ENCODE measurements at regions not wholly inside any gene's neighbourhood (a gene's known extent, or its start where the extent isn't known, plus 50 kb on each side); places are given as distances from the start of the nearest gene placed in this dataset.
"Not testable (repeated sequence)": the region's sequence is repeated elsewhere in the genome, so short reads cannot be mapped to it uniquely, and the experiment has no call there.

DNA sequence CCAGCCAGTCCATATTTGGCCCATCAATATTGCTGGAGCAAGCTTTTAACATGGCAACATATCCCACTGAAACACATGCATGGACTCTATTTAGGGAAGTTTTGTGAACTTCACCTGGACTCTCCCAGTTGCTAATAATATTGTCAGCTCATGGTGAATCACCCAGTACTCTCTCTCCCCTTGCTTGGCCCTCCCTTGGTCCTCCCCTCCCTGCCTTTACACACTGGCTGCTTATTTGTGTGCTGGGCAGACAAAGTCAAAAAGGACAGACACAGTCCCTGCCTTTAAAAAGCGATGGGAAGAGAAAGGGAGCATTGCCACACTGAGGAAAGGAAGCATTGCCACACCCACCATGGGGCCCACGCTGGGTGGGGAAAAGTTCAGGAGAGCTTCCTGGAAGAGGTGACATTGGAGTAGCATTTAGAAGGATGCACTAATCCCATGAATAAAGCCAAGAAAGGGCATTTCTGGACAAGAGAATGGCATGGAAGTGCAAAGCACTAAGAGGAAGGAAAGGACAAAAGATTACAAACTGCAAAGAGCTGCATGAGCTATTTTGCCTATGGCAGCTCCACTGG, 143.4 kb upstream of the EXOC2 start:
- no peak for DNase-seq

DNA sequence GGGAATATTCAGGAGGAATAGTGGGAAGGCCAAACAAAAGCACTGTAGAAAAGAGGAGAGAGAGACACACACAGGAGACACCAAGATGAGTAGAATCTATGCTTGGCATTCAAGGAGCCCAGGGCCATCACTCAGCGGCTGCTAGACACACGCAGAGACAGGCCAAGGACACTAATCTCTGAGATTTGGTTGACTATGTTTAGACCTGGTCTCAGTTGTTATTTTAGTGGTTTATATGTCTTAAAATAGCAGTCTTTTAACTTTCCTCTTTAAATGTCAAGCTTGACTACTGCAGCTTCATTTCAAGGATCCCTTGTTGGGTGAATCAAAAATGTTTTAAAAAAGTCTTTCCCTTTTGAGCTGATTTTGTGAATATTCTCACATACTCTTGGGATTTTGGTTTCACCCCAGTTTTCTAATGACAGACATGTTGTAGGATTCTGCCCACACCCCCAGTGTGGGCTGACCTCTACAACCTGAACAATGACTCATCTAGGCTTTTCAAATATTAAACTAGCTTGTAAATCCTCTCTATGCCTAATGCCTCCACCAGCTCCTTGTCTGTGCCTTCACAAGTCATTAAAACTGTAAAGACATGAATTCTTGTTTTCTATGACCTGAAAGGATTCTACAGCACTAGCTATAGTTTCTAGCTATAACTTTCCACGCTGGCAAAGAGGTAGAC, 142.7 kb upstream of the EXOC2 start:
- no peak for DNase-seq

DNA sequence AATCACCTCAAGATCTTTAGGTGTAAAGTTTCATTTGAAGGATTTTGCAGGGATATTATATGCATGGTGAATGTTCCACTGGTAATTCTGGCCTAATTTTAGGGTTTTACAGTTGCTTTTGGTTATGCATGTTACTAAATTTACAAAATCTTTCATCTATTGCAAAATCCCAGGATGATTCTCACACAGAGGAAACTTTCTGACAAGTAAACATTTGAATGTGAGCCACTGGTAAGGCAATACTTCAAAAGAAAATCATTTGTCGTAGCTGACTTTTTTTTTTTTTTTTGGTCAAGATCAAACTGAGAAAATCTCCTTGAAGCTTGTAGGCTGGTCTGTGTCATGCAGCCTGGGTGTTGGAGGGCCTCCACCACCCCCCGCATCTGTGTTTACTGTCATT, 141.9 kb upstream of the EXOC2 start:
- no peak for DNase-seq

DNA sequence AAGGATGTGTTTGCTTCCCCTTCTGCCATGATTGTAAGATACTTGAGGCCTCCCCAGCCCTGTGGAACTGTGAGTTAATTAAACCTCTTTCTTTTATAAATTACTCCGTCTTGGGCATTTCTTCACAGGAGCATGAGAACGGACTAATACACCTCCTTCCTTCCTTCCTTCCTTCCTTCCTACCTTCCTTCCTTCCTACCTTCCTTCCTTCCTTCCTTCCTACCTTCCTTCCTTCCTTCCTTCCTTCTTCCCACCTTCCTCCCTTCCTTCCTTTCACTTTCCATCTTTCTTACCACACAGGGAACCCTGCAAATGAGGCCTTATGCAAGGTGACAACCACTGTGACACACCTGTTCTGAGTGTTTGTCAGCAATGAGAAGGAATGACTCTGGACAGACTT, 141.3 kb upstream of the EXOC2 start:
- no peak for DNase-seq

DNA sequence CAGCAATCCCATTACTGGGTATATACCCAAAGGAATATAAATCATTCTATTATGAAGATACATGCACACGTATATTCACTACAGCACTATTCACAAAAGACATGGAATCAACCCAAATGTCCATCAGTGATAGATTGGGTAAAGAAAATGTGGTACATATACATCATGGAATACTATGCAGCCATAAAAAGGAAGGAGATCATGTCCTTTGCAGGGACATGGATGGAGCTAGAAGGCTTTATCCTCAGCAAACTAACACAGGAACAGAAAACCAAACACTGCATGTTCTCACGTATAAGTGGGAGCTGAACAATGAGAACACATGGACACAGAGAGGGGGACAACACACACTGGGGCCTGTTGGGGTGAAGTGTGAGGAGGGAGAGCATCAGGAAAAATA, 139.9 kb upstream of the EXOC2 start:
- not testable (repeated sequence) for DNase-seq

DNA sequence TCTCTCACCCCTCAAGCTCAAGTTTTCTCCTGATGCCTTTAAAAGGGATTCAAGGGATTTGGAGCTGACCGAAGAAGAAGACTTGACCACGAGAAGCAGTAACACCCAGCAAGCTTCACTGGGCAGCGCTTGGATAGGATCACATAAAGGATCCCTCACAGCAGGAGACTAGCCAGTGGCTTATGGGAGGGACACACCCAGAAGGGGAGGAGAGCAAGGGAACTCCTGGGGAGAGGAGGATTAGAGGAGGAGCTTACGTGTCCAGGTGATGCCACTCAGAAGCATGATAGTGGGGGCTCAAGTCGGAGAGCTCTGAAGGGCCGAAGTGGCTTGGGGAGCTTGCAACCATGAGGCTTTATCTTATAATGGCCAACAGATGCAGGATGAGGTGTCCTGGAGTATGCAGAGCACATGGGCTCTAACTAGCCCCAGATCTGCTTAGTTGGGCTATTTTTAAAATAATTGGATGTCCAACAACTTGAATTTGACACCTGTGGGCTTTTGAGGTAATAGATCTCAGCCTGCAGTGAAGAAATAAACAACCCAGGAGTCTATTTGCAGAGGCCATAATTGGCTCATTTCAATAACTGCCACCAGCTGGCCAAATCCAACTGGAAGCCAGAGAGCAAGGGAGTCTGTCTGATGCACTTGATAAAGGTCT, 137.9 kb upstream of the EXOC2 start:
- peak in 1 of 2 experiments; percentile 61 for DNase-seq

DNA sequence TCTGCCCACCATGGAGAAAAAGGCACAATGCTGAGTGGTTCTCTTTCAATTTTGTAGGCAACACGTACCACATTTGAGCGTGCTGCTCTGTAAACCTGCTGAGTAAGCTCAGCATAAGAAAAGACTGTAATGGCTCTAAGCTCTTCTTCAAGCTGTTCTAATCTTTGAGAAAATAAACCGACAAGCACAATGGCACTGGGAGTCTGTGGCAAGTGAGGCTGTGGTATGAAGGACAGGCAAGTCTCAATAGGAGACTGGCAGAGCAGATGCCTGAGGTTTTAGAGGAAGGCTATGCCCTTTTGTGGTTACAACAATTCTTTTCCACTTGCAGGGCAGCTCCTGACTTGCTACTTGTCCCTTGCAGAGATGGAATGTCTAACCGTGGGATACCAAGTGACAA, 136.7 kb upstream of the EXOC2 start:
- no peak for DNase-seq

DNA sequence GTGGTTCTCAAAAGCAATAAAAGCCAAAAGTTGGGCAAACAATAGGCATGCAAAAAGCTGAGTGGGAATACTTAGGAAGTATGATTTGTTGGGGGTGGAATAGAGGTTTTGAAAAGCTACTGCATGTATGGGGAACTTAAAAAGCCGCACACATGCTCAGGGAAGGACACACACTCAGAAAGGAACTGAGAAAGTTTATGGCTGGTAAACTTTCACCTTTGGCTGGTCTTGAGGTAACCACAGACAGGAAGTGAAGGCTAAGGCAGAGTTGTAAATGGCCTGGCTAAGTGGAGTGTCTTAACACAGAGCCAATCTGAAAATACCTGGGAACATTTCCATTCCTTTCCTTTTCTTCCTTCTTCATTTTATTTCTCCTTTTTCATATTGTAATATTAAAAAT, 134.5 kb upstream of the EXOC2 start:
- no peak for DNase-seq

DNA sequence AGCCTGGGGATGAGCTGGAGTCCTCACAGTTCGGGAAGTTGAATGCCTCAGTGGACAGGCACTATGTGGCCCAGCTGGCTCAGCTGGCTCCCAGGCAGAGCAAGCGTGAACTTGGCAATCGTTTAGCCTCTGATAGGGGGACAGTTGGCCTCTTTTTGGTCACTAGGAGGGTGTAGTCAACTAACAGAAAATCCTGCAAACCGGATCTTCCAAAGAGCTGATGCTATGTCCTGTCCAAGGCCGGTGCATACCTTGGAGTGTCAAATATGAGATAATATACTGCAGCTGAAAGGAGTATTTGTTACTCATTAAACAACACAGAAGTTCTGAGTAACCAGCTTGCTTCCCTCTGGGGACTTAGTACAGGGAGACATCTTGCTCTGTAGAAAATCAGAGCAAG, 126.2 kb upstream of the EXOC2 start:
- DNase-seq: no peak

DNA sequence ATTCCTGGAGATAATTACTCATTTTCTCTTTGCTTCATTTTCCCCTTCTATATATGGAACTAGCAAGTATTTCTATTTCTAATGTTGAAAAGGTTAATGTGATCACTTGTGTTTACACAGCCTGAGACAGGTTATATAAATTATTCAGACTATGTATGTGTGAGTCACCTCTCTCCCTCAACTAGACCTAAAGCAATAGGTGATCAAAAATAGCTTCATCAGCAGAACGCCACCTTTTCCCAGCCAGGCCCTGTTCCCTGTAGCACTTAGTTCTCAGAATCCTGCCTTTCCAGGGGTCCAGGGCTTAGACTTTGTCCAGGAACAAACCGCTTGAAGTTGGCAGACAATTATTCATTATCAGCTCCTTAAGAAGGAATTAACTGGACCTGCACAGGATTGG, 125.3 kb upstream of the EXOC2 start:
- DNase-seq: no peak

DNA sequence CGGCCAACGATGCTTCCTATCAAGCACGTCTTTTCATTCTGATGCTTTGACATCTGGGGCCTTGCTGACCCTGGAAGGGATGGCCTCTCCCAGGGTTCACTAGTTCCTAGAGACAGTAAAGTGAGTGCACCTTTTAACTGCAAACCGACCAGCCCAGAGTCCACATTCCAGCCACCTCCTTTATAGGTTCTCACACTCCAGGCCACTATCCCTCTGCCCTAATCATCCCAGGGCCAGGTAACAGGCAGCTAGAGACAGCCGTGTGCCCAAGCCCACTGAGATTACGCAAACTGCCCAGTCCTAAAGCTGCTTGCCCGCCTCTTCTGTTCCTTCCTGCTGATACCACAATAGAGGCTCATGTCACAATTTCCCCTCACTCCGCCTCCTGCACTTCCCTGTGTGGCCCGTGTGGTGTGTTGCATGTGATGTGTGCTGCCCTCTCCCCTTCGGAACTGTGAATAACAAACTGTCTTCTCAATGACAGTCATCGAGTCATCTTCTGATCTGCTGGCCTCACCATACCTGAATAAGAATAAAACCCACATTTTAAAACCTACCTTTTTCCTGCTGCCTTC, 123.7 kb upstream of the EXOC2 start:
- no peak for DNase-seq

DNA sequence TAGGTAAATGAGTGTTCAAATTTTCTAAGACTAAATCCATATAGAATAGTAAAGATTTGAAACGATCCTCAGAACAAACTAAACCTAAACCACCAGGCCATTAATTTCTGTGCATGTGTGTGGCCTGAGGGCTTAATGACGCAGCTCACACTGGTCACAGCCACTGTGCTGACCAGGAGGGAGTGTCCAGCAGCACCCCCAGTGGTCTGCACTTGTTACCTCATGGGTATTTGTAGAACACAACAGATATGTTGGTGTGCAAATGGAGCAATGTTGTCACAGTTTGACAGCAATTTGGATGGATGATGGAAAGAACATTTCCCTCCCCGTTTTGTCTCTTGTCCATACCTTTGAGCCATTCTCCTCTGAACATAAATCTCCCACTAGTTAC, 122.4 kb upstream of the EXOC2 start:
- no peak for DNase-seq

DNA sequence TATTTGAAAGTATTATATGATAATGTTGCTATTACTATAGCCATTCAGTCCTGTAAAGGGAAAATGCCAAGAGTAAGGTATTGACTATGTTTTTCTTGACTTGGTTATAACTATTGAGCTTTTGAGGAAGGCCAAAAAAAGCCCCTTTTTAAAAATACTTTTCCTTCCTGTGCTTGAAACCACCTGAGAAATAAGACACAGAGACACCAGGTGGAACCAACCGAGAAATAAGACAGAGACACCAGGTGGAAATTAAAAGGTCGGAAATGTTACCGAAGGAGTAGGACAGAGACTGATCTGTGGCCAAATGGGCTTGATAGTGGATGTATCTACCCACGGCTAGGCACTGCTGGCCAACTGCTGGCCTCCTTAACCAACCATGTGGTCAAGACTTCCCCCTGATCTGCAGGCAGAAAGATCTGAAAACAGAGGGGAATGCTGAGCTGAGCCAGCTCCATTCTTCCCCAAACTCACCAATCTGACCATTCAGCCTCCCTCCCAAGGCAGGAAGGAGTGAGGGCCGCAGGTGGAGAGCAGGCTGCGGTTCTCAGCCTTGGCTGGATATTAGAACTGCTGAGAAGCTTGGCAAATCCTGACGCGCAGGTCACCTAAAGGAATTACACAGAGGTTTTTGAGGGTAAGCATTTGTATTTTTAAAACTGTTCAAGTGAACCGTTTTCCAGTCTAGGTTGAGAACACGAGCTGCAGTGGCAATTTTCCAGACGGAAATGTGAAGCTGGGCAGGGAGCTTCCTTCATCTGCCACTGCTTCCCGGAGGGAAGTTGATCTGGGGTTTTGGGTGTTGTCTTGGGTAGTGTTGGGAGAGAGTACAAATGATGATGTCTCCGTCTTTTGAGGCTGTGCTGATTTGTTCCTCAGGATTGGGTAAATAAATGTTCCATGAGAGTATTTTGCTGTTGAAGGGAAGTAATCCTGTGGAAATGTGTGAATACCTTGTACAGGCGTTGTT, 121.7 kb upstream of the EXOC2 start:
- DNase-seq: no peak

DNA sequence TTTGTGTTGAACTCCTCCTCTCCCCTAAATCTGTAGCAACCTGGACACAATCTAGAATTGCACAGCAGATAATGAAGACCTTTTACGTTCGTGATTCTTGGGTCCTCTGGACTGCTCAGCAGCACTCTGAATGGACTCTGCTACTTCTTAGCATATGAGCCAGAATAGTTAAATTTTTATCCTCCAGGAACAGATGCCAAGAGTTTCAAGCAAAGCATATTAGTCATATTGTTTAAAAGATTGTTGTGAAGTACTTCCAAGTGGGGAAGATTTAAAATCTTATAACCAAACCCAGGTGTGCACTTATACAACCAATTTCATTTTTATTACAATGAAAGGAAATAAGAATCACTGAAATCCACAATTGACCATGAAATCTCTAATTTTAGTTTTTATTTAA, 118.9 kb upstream of the EXOC2 start:
- DNase-seq: no peak

DNA sequence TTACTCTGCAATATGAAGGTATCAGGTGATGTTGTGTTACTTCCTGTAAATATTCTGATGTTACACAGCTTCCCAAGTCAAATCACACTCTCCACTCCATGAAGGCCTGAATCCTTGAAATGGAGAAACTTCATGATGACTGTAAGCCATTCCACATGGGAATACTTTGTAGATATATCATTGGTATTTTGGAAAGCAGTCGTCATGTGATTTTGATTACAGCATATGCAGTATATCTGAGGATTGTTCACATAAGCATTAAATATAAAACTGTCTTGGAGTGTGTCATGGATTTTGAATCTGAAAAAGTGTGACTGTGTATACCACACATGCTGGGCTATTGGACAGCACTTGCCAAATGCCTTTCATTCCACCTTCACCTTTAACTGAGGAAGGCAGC, 118.3 kb upstream of the EXOC2 start:
- DNase-seq: no peak

DNA sequence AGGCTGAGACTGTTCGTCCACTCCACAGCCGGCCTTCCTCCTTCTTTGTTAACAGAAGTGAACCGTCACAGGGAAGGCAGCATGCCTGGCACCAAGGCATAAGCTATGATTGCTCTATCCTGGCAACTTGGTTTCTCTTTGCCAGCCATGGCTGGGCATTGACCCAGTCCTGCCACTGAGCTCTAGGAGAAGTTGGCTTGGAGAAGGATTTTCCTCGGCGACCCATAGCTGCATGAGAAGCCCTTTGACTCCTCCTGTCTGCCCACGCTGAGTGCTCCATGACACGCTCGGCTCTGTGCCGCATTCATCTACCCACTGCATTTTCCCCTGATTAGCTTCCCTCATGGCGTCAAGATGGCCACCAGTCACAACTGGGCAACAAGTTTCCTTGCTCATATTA, 111.8 kb upstream of the EXOC2 start:
- DNase-seq: no peak

DNA sequence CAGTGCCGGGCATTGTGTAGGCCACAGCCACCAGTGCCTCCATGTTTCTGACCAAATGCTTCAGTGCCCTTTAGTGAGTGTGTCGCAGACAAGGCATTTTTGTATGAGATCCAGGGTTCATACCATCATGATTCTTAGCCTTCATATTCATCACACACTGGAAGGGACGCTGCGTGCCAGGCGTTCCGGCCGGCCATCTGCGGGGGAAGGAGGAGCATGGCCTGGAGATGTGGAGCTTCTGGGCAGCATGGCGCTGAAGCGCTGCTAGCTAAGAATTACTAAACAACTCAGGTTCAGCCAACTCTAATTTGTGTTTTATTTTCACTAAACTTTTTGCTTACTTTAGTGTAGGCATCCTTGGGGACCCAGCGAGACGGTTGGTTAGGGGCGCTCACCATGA, 111.4 kb upstream of the EXOC2 start:
- no peak for DNase-seq

DNA sequence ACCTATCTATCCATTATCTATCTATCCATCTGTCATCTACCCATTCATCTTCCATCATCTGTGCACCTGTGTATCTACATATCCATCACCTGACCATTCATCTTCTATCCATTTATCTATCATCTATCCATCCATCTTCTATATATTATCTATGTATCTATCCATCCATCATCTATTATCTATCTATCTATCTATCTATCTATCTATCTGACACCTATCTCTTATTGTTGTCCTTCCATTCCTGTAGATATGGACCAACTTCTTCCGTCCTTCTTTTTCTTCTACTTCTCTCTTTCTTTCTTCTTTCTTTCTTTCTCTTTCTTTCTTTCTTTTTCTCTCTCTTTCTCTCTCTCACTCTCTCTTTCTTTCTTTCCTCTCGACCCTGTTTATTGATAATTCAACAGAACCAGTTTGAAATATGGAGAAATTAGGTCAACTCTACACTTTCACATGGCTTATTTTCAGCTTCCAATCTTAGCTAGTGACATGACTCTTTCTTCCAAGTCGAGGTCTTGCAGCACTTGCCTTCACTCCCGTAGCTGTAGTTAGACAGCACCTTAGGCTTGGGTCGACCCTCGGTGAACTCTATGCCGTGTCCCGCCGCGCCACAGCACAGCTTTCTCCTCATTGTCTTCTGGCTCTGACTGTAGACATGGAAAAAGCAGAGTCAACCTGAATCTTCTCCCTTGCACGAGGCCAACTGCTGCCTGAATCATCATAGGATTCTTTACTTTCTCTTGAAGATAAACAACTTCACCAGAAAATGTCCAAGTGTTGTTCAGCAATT, 110.4 kb upstream of the EXOC2 start:
- DNase-seq: no peak

DNA sequence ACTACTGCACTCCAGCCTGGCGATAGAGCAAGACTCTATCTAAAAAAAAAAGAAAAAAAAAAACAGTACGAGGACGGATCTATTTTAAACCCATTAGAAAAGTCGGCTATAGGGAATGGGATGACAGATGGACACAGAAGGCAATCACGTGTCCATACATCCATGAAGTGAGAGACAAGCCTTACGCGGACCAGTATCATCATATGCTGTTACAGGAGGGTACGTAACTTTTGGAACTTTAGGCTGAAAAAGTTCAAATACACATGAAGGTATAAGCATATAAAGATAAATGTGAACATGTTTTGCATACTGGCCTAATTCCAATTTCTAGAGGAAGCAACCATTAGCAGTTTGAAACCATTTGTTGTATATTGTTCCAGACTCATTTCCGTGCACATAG, 109.8 kb upstream of the EXOC2 start:
- peak in 1 of 2 experiments; percentile 19 for DNase-seq

DNA sequence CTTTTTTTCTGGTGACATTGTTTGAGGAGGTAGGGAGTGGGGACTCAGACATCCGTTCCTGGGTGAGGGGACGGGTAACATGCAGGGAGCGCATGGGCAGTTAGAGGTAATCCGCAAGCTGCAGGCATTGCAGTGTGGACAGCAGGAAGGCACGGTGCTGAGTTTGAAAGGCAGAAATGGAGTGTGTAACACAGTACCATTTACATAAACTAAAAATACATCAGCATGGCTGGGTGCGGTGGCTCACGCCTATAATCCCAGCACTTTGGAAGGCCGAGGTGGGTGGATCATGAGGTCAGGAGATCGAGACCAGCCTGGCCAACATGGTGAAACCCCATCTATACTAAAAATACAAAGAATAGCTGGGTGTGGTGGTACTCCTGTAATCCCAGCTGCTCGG, 109.3 kb upstream of the EXOC2 start:
- DNase-seq: not testable (repeated sequence)

DNA sequence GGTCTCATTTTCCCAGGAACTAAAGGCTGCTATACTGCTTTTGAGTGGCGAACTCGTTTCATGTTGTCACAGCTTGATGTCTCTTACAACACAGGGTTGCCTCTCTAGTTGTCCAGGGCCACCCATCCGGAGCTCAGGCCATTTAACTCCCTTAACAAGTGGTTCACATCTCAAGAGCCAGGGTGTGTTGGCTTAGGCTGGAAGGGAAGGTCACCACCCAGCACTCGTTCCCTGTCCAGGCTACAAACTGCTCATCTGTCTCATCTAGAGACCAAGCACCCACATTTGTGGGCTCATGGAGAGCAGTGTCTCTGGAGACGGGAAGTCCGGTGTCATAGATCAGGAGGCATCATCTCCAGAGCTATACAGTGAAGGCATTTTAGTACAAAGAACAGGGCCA, 106.8 kb upstream of the EXOC2 start:
- no peak for DNase-seq

DNA sequence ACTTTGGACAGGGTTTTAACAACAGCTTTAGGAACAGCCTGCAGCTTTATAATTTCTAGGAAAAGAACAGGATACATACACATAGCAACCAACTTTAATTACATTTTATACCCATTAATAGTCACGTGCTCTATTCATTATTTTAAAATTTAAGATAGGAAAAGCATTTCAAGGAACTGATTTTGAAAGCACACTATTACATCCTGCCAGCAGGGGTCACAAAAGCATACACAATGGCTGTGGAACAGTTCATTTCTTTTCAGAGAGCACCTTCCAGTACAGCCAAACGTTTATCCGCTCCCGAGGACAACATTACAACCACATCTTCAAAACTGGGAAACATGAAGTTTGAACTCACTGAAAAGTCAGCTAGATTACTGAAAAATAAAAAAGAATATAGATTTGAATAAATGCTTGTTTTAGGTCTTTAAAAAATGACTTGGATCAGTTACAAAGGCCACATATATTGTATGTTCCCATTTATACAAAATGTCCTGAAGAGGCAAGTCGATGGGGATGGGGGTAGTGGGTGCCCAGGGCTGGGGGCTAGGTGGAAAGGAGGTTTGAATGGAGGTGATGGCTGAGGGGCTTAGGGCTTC, 104.6 kb upstream of the EXOC2 start:
- peak in 1 of 2 experiments; percentile 52 for DNase-seq
